Sigmoid colon (tissue), 6 donors: ENCODE measurements at regions not wholly inside any gene's neighbourhood (a gene's known extent, or its start where the extent isn't known, plus 50 kb on each side); places are given as distances from the start of the nearest gene placed in this dataset.
"Not testable (repeated sequence)": the region's sequence is repeated elsewhere in the genome, so short reads cannot be mapped to it uniquely, and the experiment has no call there.

Experiments used
- DNase-seq: peaks from one replicate; pipeline ENCODE4 v3.0.0-alpha.2; 2019
- H3K27ac ChIP-seq, 4 donors: fragments of 200-600 bp; sonication (generic); one replicate each; pipeline ENCODE4 v1.5.1; 2016 to 2019; ENCODE audit warnings: mild to moderate bottlenecking in 1 of 4
- H3K27me3 ChIP-seq, 3 donors: fragments of 200-600 bp; sonication (generic); one replicate each; pipeline ENCODE4 v1.5.1; 2019; ENCODE audit warnings: mild to moderate bottlenecking in 1 of 3
- H3K36me3 ChIP-seq, 4 donors: fragments of 200-600 bp; sonication (generic); one replicate each; pipeline ENCODE4 v1.5.1; 2016 to 2019
- H3K4me1 ChIP-seq, 4 donors: fragments of 200-600 bp; sonication (generic); one replicate each; pipeline ENCODE4 v1.5.1; 2017 to 2019
- H3K4me3 ChIP-seq, 4 donors: fragments of 200-600 bp; sonication (generic); one replicate each; pipeline ENCODE4 v1.5.1; 2017 to 2019; ENCODE audit warnings: mild to moderate bottlenecking in 2 of 4, moderate library complexity in 1 of 4
- H3K9me3 ChIP-seq, 4 donors: fragments of 200-600 bp in 3 of 4; sonication (generic) in 3 of 4; one replicate each; pipeline versions ENCODE4 v1.5.1 to v1.6.1; 2013 to 2019
- WGBS, 2 donors: extraction: QIAGEN DNeasy Blood & Tissue Kit; methylation state at CpG; one replicate each; pipeline ENCODE4 v1.1.7; 2013; 5-methylcytosine and 5-hydroxymethylcytosine counted together
- intact Hi-C: fragments of 100-400 bp; cut with DNase I; formaldehyde crosslinking; loops from one replicate; pipeline ENCODE4 v1.15.1; 2023
- donor health status: healthy with polysubstance abuse.
- donor health status: healthy.

DNA sequence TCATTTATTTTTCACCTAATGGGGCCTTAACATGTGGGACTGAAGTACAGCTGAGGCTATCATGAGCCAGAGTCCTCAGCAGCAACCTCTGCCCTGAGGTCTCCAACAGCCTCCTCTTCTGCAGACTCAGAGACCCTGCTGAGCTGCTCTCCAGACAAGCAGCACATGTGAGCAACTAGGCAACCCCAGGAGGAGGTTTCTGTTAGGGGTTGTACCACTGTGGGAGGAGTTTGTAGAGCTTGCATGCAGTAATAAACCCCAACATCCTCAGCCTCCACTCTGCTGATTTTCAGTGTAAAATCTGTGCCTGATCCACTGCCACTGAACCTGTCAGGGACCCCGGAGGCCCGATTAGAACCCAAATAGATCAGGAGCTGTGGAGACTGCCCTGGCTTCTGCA lies 530.0 kb downstream of the RPIA start:
- H3K4me3 ChIP-seq, H3K27me3 ChIP-seq, H3K9me3 ChIP-seq, intact Hi-C loops, DNase-seq, H3K4me1 ChIP-seq, H3K36me3 ChIP-seq, H3K27ac ChIP-seq: not testable (repeated sequence)
- WGBS, 2 donors: no CpG with 5 or more reads among the region's 2 CpGs

DNA sequence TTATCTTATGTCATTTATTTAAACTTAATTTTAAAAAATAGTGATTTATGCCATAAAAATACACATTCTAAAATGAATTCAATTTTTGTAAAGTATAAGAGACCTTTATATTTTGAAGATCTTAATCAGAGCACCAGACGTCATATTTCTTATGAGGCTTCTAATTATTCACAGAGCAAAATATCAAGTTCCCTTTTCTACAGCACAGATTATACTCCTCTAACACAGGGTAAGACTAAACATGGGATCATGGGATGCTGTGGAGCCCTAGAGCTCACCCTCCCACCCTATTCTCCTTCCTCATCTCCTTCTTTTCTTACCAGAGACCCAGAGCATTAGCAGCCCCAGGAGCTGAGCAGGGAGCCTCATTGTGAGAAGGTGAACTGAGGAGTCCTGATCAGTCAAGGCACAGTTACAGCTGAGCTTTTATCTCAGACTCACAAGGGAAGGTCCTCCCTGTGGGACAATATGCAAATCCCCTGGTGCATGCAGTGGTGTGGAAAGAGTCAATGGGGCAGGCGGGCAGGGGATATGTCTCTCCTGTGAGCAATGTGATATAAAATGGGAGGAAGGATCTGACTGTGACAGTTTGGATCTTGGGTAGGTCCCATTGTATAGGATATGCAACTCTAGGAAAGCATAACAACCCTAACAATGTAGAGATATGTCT lies 530.7 kb downstream of the RPIA start:
- H3K36me3 ChIP-seq, DNase-seq, H3K4me1 ChIP-seq, H3K9me3 ChIP-seq, H3K27me3 ChIP-seq, H3K4me3 ChIP-seq, intact Hi-C loops, H3K27ac ChIP-seq: not testable (repeated sequence)
- 73 to 84% methylated on average over 2 of the region's 2 CpGs for WGBS, 2 donors

DNA sequence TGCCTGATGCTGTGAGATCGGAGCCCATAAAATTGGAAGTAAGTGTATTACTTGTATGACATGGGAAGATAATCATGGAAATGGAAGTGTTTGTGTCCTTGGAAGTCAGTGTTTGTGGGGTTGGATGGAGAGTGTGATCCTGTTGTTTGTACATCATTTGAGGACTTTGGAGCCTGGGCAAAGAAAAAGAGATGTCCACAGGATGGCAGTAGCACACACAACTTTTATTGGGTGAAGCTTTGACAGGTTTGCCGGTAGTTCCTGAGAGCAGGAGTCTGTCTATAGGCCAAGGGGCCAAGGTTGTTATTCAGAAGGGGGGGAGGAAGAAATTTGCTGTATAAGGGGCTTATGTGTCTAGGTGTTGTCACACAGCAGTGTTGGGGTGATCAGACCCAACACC lies 533.3 kb downstream of the RPIA start:
- WGBS, 2 donors: 59 to 81% methylated on average over 2 of the region's 2 CpGs
- H3K4me1 ChIP-seq, H3K4me3 ChIP-seq, intact Hi-C loops, H3K27ac ChIP-seq, H3K36me3 ChIP-seq, DNase-seq, H3K27me3 ChIP-seq, H3K9me3 ChIP-seq: not testable (repeated sequence)

DNA sequence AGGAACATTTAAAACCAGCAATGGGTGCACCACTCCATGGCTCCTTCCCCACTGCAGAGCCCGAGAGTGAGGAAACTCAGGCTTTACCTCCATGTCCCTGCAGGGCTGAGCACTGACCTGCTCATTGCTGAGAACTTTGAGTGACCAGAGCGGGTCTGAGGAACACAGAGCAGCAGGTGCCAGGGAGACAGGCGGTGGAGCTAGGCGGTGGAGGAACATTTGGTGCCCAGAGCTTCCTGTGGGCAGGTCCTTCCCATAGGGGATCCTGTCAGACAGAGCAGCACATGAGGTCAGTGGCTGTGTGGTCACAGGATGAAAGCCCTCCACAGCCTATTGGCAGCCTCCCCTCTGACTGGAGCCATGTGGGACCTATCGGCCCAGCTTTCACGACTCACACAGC lies 538.5 kb downstream of the RPIA start:
- H3K27ac ChIP-seq, H3K9me3 ChIP-seq, intact Hi-C loops, H3K4me3 ChIP-seq, H3K4me1 ChIP-seq, H3K27me3 ChIP-seq, H3K36me3 ChIP-seq, DNase-seq: not testable (repeated sequence)
- WGBS, 2 donors: 92 to 93% methylated on average over 4 of the region's 6 CpGs

DNA sequence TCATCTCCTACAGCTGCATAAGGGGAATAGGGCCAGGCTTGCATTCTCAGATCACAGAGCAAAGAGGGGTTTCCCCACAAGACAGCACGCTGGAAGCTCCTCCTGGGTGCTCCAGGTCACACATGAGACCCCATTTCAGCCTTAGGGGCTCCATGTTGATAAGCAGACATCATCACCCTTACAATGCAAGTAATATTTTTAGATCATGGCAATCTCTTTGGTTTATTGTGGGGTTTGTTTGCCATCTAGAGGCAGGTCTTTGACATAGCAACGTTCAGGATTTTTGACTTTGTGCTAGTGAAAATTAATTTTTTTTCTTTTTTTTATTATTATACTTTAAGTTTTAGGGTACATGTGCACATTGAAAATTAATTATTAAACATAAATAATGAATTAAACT lies 539.8 kb downstream of the RPIA start:
- DNase-seq, H3K4me1 ChIP-seq, H3K27ac ChIP-seq, H3K4me3 ChIP-seq, H3K36me3 ChIP-seq, H3K9me3 ChIP-seq, H3K27me3 ChIP-seq, intact Hi-C loops: not testable (repeated sequence)
- 0% methylated on average over 1 of the region's 2 CpGs for WGBS, 2 donors

DNA sequence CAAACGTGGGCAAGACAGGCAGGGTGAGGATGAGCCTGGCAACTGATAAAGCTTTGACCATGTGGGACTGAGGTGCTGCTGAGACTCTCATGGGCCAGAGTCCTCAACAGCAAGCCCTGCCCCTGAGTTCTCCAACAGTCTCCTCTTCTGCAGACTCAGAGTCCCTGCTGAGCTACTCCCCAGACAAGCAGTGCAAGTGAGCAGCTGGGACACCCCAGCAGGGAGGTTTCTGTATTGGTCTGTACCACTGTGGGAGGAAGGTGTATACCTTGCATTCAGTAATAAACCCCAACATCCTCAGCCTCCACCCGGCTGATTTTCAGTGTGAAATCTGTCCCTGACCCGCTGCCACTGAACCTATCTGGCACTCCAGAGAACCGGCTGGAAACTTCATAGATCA lies 542.5 kb downstream of the RPIA start:
- H3K36me3 ChIP-seq, H3K27me3 ChIP-seq, H3K9me3 ChIP-seq, intact Hi-C loops, H3K4me3 ChIP-seq, DNase-seq, H3K4me1 ChIP-seq, H3K27ac ChIP-seq: not testable (repeated sequence)
- 72 to 84% methylated on average over 3 of the region's 4 CpGs for WGBS, 2 donors

DNA sequence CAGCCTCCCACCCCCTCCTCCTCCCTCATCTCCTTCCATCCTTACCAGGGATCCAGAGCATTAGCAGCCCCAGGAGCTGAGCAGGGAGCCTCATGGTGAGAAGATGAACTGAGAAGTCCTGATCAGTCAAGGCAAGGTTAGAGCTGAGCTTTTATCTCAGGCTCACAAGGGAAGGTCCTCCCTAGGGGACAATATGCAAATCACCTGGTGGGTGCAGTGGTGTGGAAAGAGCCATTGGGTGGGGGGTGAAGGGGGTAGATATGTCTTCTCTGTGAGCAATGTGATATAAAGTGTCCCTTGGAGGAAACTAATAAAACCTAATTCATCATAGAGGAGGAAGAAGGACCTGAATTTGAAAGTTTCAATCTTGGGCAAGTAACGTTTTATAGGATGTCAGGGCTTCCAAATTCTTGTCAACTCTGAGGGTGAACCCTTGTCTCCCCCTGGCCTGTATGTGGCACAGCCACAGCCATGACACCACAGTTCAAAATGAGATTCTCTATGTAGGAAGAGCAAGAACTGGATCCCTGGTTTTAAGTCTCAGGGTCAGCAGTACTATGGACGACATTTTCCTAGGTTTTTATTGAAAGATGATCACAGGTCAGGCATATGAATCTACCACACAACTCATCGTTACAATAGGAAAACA lies 543.5 kb downstream of the RPIA start:
- intact Hi-C loops, H3K4me1 ChIP-seq, DNase-seq, H3K27ac ChIP-seq, H3K36me3 ChIP-seq, H3K27me3 ChIP-seq, H3K9me3 ChIP-seq, H3K4me3 ChIP-seq: not testable (repeated sequence)
- 45 to 59% methylated on average over 1 of the region's 3 CpGs for WGBS, 2 donors

DNA sequence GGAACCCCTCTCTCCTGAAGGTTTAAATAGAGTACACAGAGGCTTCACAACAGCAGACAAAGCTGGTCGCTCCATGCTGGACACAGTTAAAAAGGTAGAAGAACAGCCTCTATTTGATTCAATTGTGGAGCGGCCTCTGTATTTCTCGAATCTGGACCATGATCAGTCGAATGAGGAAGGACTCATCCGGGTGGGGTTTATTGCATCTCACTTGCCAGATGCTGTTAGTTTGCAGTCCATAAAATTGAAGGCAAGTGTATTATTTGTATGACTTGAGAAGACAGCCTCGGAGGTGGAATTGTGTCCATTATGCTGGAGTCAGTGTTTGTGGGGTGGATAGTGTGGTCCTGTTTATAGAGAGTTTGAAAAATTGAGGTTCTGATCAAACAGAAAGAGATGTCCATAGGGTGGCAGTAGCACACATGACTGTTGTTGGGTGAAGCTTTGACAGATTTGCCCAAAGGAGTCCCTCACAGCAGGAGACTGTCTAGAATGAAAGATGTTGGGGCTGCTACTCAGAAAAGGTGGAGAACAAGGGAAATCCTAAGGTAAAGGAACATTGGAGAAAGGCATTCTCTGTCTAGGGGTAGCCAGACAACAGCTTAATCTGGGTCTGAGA lies 545.5 kb downstream of the RPIA start:
- H3K4me1 ChIP-seq, intact Hi-C loops, H3K36me3 ChIP-seq, H3K4me3 ChIP-seq, DNase-seq, H3K27me3 ChIP-seq, H3K9me3 ChIP-seq, H3K27ac ChIP-seq: not testable (repeated sequence)
- WGBS, 2 donors: no CpG with 5 or more reads among the region's 6 CpGs

DNA sequence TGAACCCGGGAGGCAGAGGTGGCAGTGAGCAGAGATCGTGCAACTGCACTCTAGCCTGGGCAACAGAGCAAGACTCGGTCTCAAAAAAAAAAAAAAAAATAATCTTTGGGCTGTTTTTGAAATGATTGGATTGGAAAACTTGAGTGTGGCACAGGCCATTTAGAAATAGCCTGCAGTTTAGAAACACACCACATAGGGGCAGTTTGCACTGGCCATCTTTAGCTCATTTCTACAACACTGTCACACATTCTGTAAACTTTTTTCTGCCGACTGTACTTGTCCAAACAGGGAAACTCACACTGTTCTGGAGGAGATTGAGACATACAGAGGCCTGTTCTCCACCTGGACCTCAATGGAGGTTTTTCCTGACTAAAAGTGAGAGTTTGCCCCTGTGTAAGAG lies 546.3 kb downstream of the RPIA start:
- H3K4me3 ChIP-seq, intact Hi-C loops, H3K27ac ChIP-seq, H3K27me3 ChIP-seq, H3K9me3 ChIP-seq, H3K36me3 ChIP-seq, DNase-seq, H3K4me1 ChIP-seq: not testable (repeated sequence)
- WGBS, 2 donors: 88% methylated on average over 2 of the region's 4 CpGs; no CpG with 5 or more reads in 1 of the 2 donors

DNA sequence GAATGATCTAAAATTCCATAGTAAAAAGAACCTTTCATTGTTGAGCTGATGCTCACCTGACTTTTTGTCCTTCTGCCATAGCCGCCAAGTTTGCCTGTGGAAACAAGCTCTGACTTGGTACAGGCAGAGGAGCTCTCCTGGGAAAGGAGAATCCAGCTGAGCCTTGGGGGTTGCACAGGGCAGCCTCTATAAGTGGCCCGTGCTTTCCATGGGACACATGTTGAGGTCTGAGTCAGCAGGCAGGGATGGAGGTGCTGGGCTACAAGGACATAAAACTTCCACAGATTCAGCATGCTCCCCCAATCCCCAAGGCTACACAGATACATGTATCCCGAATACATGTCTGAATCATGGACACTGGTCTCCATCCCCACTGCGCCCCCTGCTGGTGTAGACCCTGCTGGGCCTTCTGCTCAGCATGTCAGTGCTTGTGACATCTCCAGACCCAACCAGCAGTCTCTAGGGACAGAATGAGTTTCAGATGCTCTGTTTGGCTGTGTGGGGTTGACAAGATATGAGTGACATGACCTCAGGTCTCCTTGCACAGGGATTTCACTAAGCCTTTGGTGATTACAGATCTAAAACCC lies 551.7 kb downstream of the RPIA start:
- 58 to 61% methylated on average over 4 of the region's 4 CpGs for WGBS, 2 donors
- H3K27ac ChIP-seq, DNase-seq, H3K4me1 ChIP-seq, H3K36me3 ChIP-seq, intact Hi-C loops, H3K9me3 ChIP-seq, H3K27me3 ChIP-seq, H3K4me3 ChIP-seq: not testable (repeated sequence)

DNA sequence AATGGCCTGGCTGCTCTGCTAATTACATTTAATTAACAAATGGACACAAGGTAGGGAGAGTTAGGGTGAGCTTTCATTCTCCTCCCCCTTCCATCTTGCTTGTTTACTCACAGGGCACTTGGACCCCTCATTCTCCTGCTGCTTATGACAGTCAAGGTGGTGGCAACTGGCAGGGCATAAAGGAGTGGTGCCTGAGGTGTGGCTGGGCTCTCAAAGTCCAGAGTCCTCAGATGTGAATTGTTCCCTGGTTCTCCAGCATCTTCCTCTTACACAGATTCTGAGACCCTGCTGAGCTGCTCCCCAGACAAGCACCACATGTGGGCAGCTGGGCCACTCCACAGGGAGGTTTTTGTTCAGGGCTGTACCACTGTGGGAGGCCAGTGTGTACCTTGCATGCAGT lies 552.9 kb downstream of the RPIA start:
- H3K27ac ChIP-seq, DNase-seq, H3K36me3 ChIP-seq, H3K27me3 ChIP-seq, H3K9me3 ChIP-seq, intact Hi-C loops, H3K4me1 ChIP-seq, H3K4me3 ChIP-seq: not testable (repeated sequence)

DNA sequence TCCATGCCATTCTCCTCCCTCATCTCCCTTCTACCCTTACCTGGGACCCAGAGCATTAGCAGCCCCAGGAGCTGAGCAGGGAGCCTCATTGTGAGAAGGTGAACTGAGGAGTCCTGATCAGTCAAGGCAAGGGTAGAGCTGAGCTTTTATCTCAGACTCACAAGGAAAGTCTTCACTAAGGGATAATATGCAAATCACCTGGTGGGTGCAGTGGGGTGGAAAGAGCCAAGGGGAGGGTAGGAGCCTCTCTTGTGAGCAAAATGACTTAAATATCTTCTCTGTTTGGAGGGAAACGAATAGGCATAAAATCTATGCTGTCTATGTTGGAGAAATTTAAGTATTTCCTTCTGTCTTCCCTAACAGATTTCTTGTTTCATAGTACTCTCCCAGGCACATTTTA lies 554.0 kb downstream of the RPIA start:
- intact Hi-C loops, H3K4me3 ChIP-seq, H3K27me3 ChIP-seq, DNase-seq, H3K27ac ChIP-seq, H3K9me3 ChIP-seq, H3K4me1 ChIP-seq, H3K36me3 ChIP-seq: not testable (repeated sequence)
- WGBS, 2 donors: 46 to 81% methylated on average over 1 of the region's 1 CpG

DNA sequence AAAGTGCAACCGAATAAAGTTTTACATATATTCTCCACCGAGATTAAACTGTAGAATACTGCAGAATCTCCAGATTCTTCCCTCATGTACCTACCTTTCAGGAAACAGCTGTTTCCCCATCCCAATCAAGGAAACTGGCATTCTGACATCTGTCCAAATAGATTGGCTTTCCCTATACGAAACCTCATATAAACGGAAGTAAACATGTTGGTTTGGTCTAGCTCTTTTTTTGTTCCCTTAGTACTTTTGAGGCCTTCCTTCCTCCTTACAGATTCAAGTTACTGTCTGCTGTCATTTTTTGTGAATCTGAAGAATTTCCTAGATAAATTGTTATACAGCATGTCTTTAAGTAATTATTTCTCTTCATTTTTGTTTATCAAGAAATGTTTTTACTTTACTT lies 554.6 kb downstream of the RPIA start:
- H3K4me3 ChIP-seq, H3K27ac ChIP-seq, intact Hi-C loops, H3K36me3 ChIP-seq, DNase-seq, H3K4me1 ChIP-seq, H3K27me3 ChIP-seq, H3K9me3 ChIP-seq: not testable (repeated sequence)
- WGBS, 2 donors: 42 to 43% methylated on average over 3 of the region's 4 CpGs
